ENCODE measurements at regions not wholly inside any gene's neighbourhood (a gene's known extent, or its start where the extent isn't known, plus 50 kb on each side); places are given as distances from the start of the nearest gene placed in this dataset.
A peak's percentile ranks its signal among the peaks of the same experiment; 100 is the strongest.
"Not testable (repeated sequence)": the region's sequence is repeated elsewhere in the genome, so short reads cannot be mapped to it uniquely, and the experiment has no call there.

GRCh38 chr7:47190462-47190861 is 391.4 kb downstream of the TNS3 start:
- no peak for DNase-seq (ENCODE audit: low read depth)

- DNase-seq (ENCODE audit: low read depth), result no peak
Measured at GRCh38 chr7:47188653-47189315, 393.1 kb downstream of the TNS3 start.

GRCh38 chr7:47188136-47188535 is 393.8 kb downstream of the TNS3 start:
- no peak for DNase-seq (ENCODE audit: low read depth)

- DNase-seq (ENCODE audit: low read depth), result no peak
Measured at GRCh38 chr7:47186316-47186715, 395.6 kb downstream of the TNS3 start.

DNA sequence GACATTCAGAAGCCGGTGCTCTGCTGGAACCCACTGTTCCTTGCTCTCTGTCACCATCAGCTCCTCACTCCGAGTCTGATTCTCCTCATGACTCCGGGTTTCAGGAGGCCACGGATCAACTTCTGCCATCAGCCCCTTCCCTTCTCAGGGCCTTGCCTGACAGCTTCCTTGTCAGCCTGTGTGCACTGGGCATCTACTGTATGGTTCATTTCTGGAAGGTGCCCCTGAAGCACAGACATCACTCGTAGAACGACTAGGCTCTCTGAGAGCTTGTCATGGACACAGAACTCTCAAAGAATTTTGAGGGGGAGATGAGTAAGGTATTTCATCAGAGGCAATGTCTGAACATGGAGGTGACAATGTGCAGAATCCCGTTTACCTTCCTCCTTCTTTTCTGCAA is 396.1 kb downstream of the TNS3 start:
- no peak for DNase-seq (ENCODE audit: low read depth)

- DNase-seq (ENCODE audit: low read depth), result no peak
Measured at GRCh38 chr7:47185170-47185569, 396.7 kb downstream of the TNS3 start.

DNA sequence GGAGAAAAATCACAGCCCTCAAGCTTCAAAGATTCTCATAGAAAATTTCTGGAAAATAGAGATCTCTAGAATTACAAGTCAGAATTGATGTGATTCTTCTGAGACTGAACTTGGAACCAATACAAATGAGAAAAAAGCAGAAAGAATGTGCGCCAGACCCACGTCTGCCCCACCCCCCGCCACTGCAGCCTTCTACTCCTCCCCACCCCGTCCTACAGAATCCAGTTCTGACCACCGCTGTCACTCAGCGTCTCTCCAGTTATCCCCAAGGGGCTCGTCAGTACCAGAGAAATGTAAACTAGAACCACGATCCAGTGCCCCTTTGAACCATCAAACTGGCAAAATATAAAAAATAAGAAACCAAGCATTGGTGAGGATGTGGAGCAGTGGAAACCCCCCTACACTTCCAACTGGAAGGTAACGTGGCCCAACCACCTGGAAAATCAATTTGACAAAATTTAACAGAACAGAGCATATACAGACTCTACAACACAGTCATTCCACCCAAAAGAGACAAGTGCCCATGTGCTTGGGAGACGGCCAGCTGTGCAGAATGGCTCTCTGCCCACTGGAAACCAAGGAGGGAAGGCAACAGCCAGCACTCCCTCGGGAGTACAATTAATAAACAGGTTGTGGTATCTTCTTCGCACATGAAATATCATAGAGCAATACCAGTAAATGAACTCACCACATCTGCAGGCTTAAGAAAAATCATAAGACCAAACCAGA is 397.9 kb downstream of the TNS3 start:
- no peak for DNase-seq (ENCODE audit: low read depth)

DNA sequence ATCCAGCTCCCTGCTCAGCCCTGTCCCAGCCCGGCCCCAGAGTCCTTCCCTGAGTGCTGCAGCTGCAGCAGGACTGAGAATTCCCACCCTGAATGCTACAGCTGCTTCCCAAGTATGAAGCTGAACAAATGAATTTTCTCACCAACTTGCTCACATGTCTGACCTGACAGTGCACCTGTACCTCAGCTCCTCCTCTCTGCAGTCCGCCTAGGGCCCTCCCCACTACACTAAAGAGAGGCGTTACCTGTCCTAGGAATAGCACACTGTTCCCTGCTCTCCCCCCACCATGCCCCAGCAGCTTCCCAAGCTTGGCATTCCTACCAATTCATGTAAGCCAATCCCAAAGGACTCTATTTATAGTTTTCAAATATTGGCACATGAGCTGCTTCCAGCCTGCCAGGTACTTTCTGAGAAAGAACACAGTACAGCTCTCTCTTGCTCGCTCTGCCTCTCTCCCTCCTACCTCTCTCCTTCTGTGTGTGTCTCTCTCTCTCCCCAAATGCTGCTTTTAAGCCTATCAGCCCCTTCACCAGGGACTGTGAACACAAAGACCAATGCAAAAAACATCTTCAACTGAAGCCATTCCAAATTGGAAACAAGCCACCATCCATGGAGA is 400.1 kb downstream of the TNS3 start:
- DNase-seq (ENCODE audit: low read depth), result no peak

- no peak for DNase-seq (ENCODE audit: low read depth)
Measured at GRCh38 chr7:47180516-47180826, 401.4 kb downstream of the TNS3 start.

DNA sequence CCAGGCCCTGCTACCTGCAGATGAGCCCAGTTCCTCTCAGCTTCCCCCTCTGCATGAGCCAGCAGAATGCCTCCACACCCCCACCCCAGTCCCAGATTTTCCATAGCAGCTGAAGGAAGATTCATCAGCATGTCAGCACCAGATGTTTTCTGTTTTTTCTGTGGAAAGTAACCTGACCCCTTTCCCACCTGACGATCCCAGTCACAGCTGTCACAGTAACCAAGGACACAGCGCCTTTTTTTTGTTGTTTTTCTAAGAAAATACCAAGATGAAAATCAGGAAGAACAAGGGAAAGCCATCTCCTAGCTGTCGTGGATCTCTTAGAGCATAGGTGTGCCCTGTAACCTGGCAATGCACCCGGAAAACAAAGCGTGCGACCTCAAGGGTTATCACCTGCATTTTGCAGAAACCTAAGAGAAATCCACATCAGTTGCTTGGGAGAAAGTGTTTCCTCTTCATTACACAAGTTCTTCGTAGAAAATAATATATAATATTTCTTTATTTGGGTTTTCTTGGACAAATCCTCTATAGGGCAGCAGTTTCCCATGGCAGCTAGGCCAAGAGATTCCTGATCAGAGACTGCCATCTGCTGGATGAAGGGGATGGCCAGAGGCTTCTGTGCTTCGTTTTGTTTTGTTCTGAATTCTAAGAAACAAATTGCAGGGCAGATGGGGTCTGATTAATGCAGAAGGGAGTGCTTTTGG is 401.9 kb downstream of the TNS3 start:
- DNase-seq (ENCODE audit: low read depth), result peak; percentile 73

DNA sequence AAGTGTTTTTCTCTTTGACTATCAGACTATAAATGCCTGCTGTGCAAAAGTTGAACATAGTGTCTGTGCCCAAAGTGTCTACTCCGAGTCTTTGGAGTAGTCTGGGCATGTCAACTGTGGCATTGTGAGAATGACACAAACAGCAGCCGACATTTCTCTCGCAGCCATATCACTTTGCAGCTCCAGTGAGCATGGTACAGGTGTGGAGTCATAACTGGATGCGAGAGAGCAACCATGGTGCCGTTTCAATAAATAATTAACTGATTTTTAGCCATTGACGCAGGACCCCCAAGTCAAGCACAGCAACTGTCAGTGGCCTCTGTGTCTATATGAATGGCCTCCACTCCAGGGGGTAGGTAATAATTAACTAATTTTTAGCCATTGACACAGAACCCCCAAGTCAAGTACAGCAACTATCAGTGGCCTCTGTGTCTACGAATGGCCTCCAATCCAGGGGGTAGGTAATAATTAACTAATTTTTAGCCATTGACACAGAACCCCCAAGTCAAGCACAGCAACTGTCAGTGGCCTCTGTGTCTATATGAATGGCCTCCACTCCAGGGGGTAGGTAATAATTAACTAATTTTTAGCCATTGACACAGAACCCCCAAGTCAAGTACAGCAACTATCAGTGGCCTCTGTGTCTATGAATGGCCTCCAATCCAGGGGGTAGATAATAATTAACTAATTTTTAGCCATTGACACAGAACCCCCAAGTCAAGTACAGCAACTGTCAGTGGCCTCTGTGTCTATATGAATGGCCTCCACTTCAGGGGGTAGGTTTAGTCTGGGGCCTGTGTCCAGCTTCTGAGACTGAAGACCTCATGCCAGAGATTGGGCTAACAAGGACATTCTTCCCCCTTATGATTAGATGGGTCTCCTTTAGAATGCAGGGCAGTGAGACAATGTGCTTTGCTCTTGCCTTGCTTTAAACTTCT is 409.0 kb downstream of the TNS3 start:
- DNase-seq (ENCODE audit: low read depth), result not testable (repeated sequence)

DNA sequence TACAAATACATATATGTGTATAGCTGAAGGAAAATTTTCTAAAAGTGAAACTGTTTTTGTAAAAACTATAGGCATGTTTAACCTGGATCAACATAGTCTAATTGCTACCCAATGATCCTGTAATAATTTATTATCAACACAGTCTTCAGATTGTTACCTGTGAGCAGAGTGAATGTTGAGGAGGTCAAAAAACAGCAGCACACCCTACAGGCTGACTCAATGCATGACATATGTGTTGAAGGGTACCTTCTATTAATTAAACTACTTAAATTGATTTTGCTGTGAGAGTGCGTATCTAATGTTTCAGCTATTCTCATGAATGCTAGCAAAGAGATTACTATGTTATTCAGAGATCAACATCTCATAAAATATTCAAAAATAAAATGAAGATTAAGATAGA is 411.4 kb downstream of the TNS3 start:
- DNase-seq (ENCODE audit: low read depth), result no peak

DNA sequence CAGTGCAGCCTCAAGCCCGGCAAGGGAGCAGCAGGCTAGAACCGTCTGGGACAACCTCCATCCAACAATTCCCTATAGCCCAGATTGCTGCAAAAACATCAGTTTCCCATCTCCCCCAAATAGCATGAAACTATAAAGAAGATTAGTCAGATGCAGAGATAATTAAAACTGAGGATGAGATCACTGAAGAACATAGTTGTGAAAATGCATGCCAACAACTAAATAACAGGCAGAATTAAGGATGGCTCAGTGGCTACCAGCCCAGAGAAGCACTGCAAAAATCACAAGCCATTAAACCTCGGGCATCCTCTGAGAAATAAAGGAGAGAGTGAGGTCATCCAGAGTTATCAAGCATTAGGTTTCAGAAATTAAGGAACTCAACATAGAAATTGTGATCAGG is 427.1 kb downstream of the TNS3 start:
- DNase-seq (ENCODE audit: low read depth), result no peak

- no peak for DNase-seq (ENCODE audit: low read depth)
Measured at GRCh38 chr7:47153576-47153975, 428.3 kb downstream of the TNS3 start.

DNA sequence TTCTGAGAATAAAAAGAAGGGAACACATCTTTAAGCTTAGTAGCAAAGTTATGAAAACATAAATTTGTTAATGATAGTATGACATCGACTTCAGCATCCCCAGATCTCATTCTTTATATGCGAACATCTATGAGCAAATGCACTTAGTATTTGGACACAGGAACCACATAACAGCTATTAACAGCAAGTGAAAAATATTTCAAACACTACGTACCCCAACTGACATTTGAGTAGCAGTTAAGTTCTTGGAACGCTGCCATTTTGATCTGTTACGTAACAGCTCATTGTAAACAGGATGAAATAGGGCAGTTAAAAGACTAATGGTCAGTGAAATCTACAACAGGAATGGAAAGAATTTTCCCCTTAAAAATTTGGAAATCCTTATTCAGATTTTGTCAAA is 428.9 kb downstream of the TNS3 start:
- peak; percentile 55 for DNase-seq (ENCODE audit: low read depth)

DNA sequence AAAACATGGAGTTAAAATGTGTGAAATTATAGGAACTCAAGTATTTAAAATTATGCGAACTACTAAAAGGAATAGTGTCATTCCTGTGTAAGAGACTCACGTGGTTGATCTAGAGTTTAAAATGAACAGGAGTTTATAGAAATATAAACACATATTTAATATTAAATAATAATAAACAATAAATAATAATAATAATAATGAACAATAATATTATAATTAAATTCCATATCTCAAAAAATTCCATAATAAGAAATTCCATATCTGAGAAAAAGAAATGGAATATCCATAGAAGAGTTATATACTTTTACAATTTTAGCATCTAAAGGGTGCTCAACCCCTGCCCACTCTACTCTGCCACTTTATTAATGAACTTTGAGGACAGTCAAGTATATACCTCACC is 429.6 kb downstream of the TNS3 start:
- DNase-seq (ENCODE audit: low read depth), result no peak

GRCh38 chr7:47150497-47151260 is 431.2 kb downstream of the TNS3 start:
- DNase-seq (ENCODE audit: low read depth), result no peak

- DNase-seq (ENCODE audit: low read depth), result no peak
Measured at GRCh38 chr7:47149971-47150370, 431.9 kb downstream of the TNS3 start.

DNA sequence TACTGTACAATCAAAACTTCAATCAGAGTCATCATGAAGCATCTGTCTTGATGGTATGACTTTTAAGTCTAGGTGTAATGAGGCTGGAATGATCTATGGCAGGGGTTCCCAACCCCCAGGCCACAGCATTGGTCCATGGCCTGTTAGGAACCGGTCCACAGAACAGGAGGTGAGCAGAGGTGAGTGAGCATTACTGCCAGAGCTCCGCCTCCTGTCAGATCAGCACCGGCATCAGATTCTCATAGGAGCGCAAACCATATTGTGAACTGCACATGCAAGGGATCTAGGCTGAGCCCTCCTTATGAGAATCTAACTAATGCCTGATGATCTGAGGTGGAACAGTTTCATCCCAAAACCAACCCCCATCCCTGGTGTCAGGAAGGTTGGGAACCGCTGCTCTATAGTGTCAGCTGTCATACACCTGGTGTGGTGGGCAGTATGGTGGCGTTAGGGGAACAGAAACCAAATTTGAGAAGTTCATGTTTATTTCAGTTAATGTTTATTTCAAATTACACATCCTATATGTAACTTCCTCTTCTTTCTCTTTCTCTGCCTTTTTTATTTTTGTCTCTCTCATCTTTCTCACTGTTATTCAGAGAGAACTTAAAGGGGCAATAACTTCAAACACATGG is 432.6 kb downstream of the TNS3 start:
- no peak for DNase-seq (ENCODE audit: low read depth)

DNA sequence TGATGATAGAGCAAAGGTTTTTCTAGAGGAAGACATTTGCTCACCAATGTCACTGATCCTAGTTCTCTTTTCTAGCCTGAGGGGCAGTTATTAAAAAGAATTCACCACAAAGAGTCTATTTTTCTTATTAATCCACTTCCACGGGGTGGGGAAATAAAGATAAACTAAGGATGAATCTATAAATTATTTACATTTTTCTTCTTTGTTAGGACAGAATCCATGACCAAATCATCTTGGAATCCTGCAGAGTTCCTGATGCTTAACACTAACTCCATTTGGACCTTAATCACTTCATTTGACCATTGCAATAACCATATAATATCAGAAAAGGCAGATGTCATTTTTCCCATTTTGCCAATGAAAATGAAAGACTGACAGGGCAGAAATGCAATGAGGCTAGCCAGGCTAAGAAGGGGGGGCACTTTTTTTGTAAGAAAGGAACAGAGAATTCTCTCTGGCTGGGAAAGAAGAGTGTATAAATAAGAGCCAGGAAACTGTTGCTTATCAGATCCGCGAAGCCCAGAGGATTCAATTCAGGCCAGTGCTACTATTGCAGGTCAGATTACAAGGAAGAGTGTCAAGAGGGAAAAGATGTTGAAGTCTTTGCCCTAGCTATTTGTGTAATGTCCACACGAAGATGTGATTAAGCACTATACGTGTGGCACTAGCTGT is 433.2 kb downstream of the TNS3 start:
- DNase-seq (ENCODE audit: low read depth), result no peak
